Astrocyte (in vitro differentiated cells and primary cell): ENCODE measurements at regions not wholly inside any gene's neighbourhood (a gene's known extent, or its start where the extent isn't known, plus 50 kb on each side); places are given as distances from the start of the nearest gene placed in this dataset.

Experiments
- DNase-seq: peaks from one replicate; pipeline ENCODE4 v3.0.0-alpha.2; 2010; ENCODE audit warnings: low read depth
- FAIRE-seq: peaks from 2 replicates; lab custom pipeline; 2011; peaks lifted over from hg19 to GRCh38; lab: Jason Lieb, UNC
- H2AFZ ChIP-seq: 2 replicates; pipeline ENCODE4 v1.6.0; 2012; ENCODE audit warnings: low read depth, low read length, inconsistent platforms
- H3K27ac ChIP-seq: 2 replicates; pipeline ENCODE4 v1.5.1; 2011; ENCODE audit warnings: low read depth, low read length, inconsistent platforms
- H3K27me3 ChIP-seq: 2 replicates; pipeline ENCODE4 v1.6.0; 2011; ENCODE audit warnings: low read length, inconsistent platforms; ENCODE audit not compliant: insufficient read depth
- H3K36me3 ChIP-seq: 2 replicates; pipeline ENCODE4 v1.5.1; 2011; ENCODE audit warnings: low read length, inconsistent platforms; ENCODE audit not compliant: insufficient read depth
- H3K4me1 ChIP-seq: 2 replicates; pipeline ENCODE4 v1.5.1; 2011; ENCODE audit warnings: low read length, inconsistent platforms; ENCODE audit not compliant: insufficient read depth
- H3K4me2 ChIP-seq: 2 replicates; pipeline ENCODE4 v1.6.0; 2012; ENCODE audit warnings: low read length, inconsistent platforms
- H3K4me3 ChIP-seq: 2 replicates; pipeline ENCODE4 v1.5.1; 2011; ENCODE audit warnings: low read depth, mild to moderate bottlenecking, low read length, inconsistent platforms; ENCODE audit not compliant: insufficient read depth
- H3K79me2 ChIP-seq: 2 replicates; pipeline ENCODE4 v1.6.0; 2012; ENCODE audit warnings: mild to moderate bottlenecking, low read length, inconsistent platforms; ENCODE audit not compliant: insufficient read depth
- H3K9ac ChIP-seq: 2 replicates; pipeline ENCODE4 v1.6.0; 2012; ENCODE audit warnings: mild to moderate bottlenecking, low read length, inconsistent platforms
- H3K9me3 ChIP-seq: 2 replicates; pipeline ENCODE4 v1.5.1; 2012; ENCODE audit warnings: low read depth, mild to moderate bottlenecking, low read length, inconsistent platforms; ENCODE audit not compliant: insufficient read depth
- H4K20me1 ChIP-seq: 2 replicates; pipeline ENCODE4 v1.6.0; 2012; ENCODE audit warnings: low read length, inconsistent platforms; ENCODE audit not compliant: insufficient read depth
- H3K27ac Mint-ChIP-seq: one replicate; pipeline ENCODE4 v1.8.0; 2021; ENCODE audit warnings: mild to moderate bottlenecking, mixed read lengths; ENCODE audit not compliant: unreplicated experiment
- H3K27me3 Mint-ChIP-seq: one replicate; pipeline ENCODE4 v1.8.0; 2021; ENCODE audit warnings: low read depth, mixed read lengths; ENCODE audit not compliant: unreplicated experiment
- H3K36me3 Mint-ChIP-seq: one replicate; pipeline ENCODE4 v1.8.0; 2021; ENCODE audit warnings: low read depth, mixed read lengths; ENCODE audit not compliant: unreplicated experiment
- H3K4me1 Mint-ChIP-seq: one replicate; pipeline ENCODE4 v1.8.0; 2021; ENCODE audit warnings: low read depth, mixed read lengths; ENCODE audit not compliant: unreplicated experiment
- H3K4me3 Mint-ChIP-seq: one replicate; pipeline ENCODE4 v1.8.0; 2021; ENCODE audit warnings: mild to moderate bottlenecking, moderate library complexity, mixed read lengths; ENCODE audit not compliant: unreplicated experiment
- H3K9me3 Mint-ChIP-seq: one replicate; pipeline ENCODE4 v1.8.0; 2021; ENCODE audit warnings: mild to moderate bottlenecking, mixed read lengths; ENCODE audit not compliant: unreplicated experiment
- EZH2 ChIP-seq: IDR thresholded peaks from 2 replicates; pipeline ENCODE4 v1.6.1; 2012; ENCODE audit warnings: mild to moderate bottlenecking, low read length, inconsistent platforms; ENCODE audit not compliant: insufficient read depth
- TF ChIP-seq, protein P1 (sequence below): IDR thresholded peaks from 2 replicates; pipeline ENCODE4 v1.5.1; 2011; ENCODE audit warnings: low read depth, mild to moderate bottlenecking, inconsistent platforms, low read length, moderate library complexity; ENCODE audit not compliant: insufficient read depth

DNA sequence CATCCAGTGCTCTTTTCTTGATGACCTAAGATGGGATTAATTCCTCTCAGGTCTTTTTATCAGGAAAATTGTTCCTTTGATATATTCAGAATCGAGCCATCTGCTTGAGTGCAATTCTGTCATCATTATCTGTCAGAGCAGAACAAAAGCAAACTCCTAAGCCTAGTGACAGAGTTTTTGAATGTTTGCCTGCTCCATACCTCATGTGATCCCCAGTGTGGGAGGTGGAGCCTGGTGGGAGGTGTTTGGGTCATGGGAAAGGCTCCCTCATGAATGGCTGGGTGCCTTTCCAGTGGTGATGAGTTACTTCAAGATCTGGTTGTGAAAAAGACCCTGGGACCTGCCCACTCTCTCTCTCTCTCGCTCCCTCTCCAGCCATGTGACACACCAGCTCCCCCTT lies 628.2 kb downstream of the CDH11 start:
- Mint-ChIP-seq H3K4me1 (no peaks in the 10 kb centered on the region), H3K36me3 (no peaks in the 10 kb centered on the region), H3K27me3 (no peaks in the 10 kb centered on the region), H3K9me3 (no peaks in the 10 kb centered on the region), H3K27ac (no peak overlapping the region), H3K4me3 (no peak overlapping the region)
- no peaks in the 10 kb centered on the region for H3K79me2 ChIP-seq
- TF ChIP-seq, protein P1, sequence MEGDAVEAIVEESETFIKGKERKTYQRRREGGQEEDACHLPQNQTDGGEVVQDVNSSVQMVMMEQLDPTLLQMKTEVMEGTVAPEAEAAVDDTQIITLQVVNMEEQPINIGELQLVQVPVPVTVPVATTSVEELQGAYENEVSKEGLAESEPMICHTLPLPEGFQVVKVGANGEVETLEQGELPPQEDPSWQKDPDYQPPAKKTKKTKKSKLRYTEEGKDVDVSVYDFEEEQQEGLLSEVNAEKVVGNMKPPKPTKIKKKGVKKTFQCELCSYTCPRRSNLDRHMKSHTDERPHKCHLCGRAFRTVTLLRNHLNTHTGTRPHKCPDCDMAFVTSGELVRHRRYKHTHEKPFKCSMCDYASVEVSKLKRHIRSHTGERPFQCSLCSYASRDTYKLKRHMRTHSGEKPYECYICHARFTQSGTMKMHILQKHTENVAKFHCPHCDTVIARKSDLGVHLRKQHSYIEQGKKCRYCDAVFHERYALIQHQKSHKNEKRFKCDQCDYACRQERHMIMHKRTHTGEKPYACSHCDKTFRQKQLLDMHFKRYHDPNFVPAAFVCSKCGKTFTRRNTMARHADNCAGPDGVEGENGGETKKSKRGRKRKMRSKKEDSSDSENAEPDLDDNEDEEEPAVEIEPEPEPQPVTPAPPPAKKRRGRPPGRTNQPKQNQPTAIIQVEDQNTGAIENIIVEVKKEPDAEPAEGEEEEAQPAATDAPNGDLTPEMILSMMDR = no peak
- TF ChIP-seq EZH2 = no peak
- H3K9me3 ChIP-seq = no peaks in the 10 kb centered on the region
- H3K27me3 ChIP-seq = no peaks in the 10 kb centered on the region
- H3K4me2 ChIP-seq = no peak overlapping the region
- DNase-seq (no peak), FAIRE-seq (no peak)
- no peak overlapping the region for H3K4me3 ChIP-seq
- no peaks in the 10 kb centered on the region for H4K20me1 ChIP-seq
- H3K36me3 ChIP-seq = no peaks in the 10 kb centered on the region
- H3K9ac ChIP-seq = no peak overlapping the region
- no peak overlapping the region for H2AFZ ChIP-seq
- no peaks in the 10 kb centered on the region for H3K4me1 ChIP-seq
- no peak overlapping the region for H3K27ac ChIP-seq

DNA sequence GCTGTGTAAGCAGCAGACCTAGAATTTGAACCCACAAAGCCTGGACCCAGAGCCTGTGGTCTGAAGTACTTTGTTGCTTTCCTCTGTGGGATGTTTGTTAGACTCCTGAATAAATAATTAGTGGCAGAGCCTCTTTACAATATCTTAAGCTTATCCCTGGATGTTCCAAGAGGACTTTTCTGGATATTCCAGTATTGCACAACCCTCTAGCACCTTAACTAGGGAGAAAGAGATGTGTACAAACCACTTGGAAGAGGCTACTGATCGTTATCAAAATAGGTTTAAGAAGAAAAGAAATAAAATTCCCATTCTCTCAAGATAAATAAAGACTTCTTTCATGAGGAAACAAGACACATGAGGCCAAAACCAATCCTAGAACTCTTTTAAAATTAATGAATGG lies 632.4 kb downstream of the CDH11 start:
- Histone ChIP-seq H3K4me3 (no peak overlapping the region), H3K27ac (no peak overlapping the region), H4K20me1 (no peaks in the 10 kb centered on the region), H3K4me1 (no peaks in the 10 kb centered on the region), H3K9me3 (no peaks in the 10 kb centered on the region), H3K79me2 (no peaks in the 10 kb centered on the region), H3K36me3 (no peaks in the 10 kb centered on the region), H3K9ac (no peak overlapping the region), H2AFZ (no peak overlapping the region), H3K4me2 (no peak overlapping the region), H3K27me3 (no peaks in the 10 kb centered on the region)
- Mint-ChIP-seq H3K27ac (no peak overlapping the region), H3K4me3 (no peak overlapping the region), H3K4me1 (no peaks in the 10 kb centered on the region), H3K9me3 (no peaks in the 10 kb centered on the region), H3K27me3 (no peaks in the 10 kb centered on the region), H3K36me3 (no peaks in the 10 kb centered on the region)
- no peak for FAIRE-seq
- TF ChIP-seq, protein P1 = no peak
- no peak for TF ChIP-seq EZH2
- DNase-seq = peak; percentile 31

DNA sequence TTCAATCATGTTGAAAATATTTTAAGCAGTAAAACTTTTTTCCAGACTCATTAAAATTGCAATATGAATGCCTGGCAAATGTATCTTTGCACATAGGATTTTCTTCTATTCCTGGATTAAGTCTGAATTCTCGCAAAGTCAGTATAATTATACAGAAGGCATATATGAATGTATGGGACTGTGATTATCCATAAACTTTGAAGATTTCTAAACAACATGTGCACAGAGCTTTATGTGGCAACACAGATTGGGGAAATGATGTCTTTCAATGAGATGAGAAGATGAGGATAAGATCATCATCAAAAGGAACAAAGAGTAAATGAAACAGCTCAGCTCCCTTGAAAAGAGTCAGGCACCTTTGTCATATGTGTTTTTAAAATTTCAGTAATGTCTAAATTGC lies 635.3 kb downstream of the CDH11 start:
- Mint-ChIP-seq H3K36me3 (no peaks in the 10 kb centered on the region), H3K27ac (no peak overlapping the region), H3K4me1 (no peaks in the 10 kb centered on the region), H3K9me3 (no peaks in the 10 kb centered on the region), H3K4me3 (no peak overlapping the region), H3K27me3 (no peaks in the 10 kb centered on the region)
- H3K9ac ChIP-seq = no peak overlapping the region
- no peaks in the 10 kb centered on the region for H3K79me2 ChIP-seq
- H2AFZ ChIP-seq = no peak overlapping the region
- no peaks in the 10 kb centered on the region for H3K27me3 ChIP-seq
- no peaks in the 10 kb centered on the region for H4K20me1 ChIP-seq
- H3K4me1 ChIP-seq = no peaks in the 10 kb centered on the region
- no peak overlapping the region for H3K4me3 ChIP-seq
- H3K36me3 ChIP-seq = no peaks in the 10 kb centered on the region
- TF ChIP-seq, protein P1 = no peak
- TF ChIP-seq EZH2 = no peak
- no peak overlapping the region for H3K27ac ChIP-seq
- no peak for FAIRE-seq
- no peak for DNase-seq
- no peak overlapping the region for H3K4me2 ChIP-seq
- H3K9me3 ChIP-seq = no peaks in the 10 kb centered on the region
